NCI-H1092 treated with DMSO at 0.1 percent for 48 hours (cell line): ENCODE measurements at regions not wholly inside any gene's neighbourhood (a gene's known extent, or its start where the extent isn't known, plus 50 kb on each side); places are given as distances from the start of the nearest gene placed in this dataset.

ENCODE experiments used
- DNase-seq: peaks from one replicate; lab custom pipeline; 2025; lab: John Stamatoyannopoulos, UW

- no peak for DNase-seq
These were observed 377.1 kb downstream of the EFNA5 start for GRCh38 chr5:107293541-107294210.

- DNase-seq = no peak
These were observed 378.9 kb downstream of the EFNA5 start for GRCh38 chr5:107291866-107292265.

GRCh38 chr5:107290780-107291398, 379.8 kb downstream of the EFNA5 start:
- DNase-seq = no peak

- DNase-seq = no peak
These were observed 381.6 kb downstream of the EFNA5 start for GRCh38 chr5:107289030-107289714.

GRCh38 chr5:107286447-107287098, 384.2 kb downstream of the EFNA5 start:
- DNase-seq = no peak

GRCh38 chr5:107285772-107286171, 385.0 kb downstream of the EFNA5 start:
- DNase-seq = no peak

- no peak for DNase-seq
These were observed 385.8 kb downstream of the EFNA5 start for GRCh38 chr5:107284822-107285525.

- no peak for DNase-seq
These were observed 388.7 kb downstream of the EFNA5 start for GRCh38 chr5:107282061-107282460.

- no peak for DNase-seq
These were observed 392.0 kb downstream of the EFNA5 start for GRCh38 chr5:107278774-107279173.

GRCh38 chr5:107277485-107278125, 393.1 kb downstream of the EFNA5 start:
- no peak for DNase-seq

- no peak for DNase-seq
These were observed 395.4 kb downstream of the EFNA5 start for GRCh38 chr5:107275333-107275732.

GRCh38 chr5:107274571-107274970, 396.2 kb downstream of the EFNA5 start:
- DNase-seq = no peak

GRCh38 chr5:107272954-107273353, 397.8 kb downstream of the EFNA5 start:
- DNase-seq = no peak

GRCh38 chr5:107272509-107272908, 398.2 kb downstream of the EFNA5 start:
- no peak for DNase-seq

GRCh38 chr5:107271682-107272350, 398.9 kb downstream of the EFNA5 start:
- no peak for DNase-seq

GRCh38 chr5:107270561-107270960, 400.2 kb downstream of the EFNA5 start:
- no peak for DNase-seq

- no peak for DNase-seq
These were observed 401.1 kb downstream of the EFNA5 start for GRCh38 chr5:107269678-107270077.

GRCh38 chr5:107269256-107269655, 401.5 kb downstream of the EFNA5 start:
- no peak for DNase-seq

GRCh38 chr5:107268241-107268640, 402.5 kb downstream of the EFNA5 start:
- DNase-seq = no peak

- no peak for DNase-seq
These were observed 404.6 kb downstream of the EFNA5 start for GRCh38 chr5:107266100-107266499.

GRCh38 chr5:107265193-107265592, 405.5 kb downstream of the EFNA5 start:
- DNase-seq = no peak
